ENCODE measurements at regions not wholly inside any gene's neighbourhood (a gene's known extent, or its start where the extent isn't known, plus 50 kb on each side); places are given as distances from the start of the nearest gene placed in this dataset.

DNA sequence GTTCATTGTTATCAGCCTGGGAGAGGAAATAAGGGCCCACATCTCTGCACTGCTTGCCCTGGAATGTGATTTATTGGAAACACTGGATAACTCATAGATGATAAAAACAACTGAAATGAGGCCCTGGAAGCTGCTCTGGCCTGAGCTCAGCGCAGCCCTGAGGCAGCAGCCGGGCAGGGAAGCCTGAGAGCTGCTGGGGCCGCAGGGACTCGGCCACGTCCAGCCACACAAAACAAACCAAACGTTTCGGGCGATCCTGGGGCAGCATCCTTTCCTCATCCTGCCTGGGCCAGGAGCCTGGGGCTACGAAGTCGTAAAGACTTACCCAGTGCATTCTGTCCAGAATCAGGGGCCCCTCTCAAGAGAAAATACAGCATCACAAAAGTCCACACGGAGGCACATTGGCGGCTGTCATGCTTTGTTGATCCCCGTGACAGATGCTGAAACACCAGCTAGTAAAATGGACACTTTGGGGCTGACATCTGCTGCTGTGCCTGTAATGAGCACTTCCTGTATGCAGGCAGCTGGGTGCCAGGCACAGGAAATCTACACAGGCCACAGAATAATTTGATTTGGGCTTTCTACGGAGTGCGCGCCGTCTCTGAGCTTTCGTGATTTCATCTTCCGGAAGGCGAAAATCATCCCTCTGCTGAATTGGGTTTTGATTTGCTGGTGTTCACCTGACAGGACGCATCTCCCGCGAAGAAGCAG lies 250.6 kb downstream of the EIPR1 start:
- Histone ChIP-seq H3K27me3 (ENCODE audit: insufficient read depth, low read length) (no peaks in the 10 kb centered on the region), H3K79me2 (ENCODE audit: insufficient read depth, low read length) (no peaks in the 10 kb centered on the region), H2AFZ (ENCODE audit: low read length) (no peak overlapping the region), H3K9me3 (ENCODE audit: low read length) (no peaks in the 10 kb centered on the region), H3K9ac (ENCODE audit: low read length) (peak overlapping the region; percentile 4; the same call in 1 of the 2 replicates), H3K36me3 (ENCODE audit: insufficient read depth, low read length) (peaks cover 9% of the 10 kb centered on the region), H3K27ac (ENCODE audit: low read depth, low read length, poor library complexity, severe bottlenecking) (peak overlapping the region; percentile 56), H3K4me2 (ENCODE audit: low read length) (peak overlapping the region; percentile 45), H3K4me1 (ENCODE audit: insufficient read depth, low read length, severe bottlenecking) (peaks cover 47% of the 10 kb centered on the region), H3K9me2 (ENCODE audit: low read depth, low read length) (no peaks in the 10 kb centered on the region), H4K20me1 (ENCODE audit: insufficient read depth, low read length) (no peaks in the 10 kb centered on the region), H3K4me3 (ENCODE audit: low read depth, low read length, poor library complexity, severe bottlenecking) (peak overlapping the region; percentile 13), H3F3A (ENCODE audit: insufficient read depth, low read length) (no peaks in the 10 kb centered on the region)
- no peak for TF ChIP-seq EZH2 (IDR thresholded peaks at IDR 0.05; ENCODE audit: borderline replicate concordance, low read length)
- TF ChIP-seq, protein P1, sequence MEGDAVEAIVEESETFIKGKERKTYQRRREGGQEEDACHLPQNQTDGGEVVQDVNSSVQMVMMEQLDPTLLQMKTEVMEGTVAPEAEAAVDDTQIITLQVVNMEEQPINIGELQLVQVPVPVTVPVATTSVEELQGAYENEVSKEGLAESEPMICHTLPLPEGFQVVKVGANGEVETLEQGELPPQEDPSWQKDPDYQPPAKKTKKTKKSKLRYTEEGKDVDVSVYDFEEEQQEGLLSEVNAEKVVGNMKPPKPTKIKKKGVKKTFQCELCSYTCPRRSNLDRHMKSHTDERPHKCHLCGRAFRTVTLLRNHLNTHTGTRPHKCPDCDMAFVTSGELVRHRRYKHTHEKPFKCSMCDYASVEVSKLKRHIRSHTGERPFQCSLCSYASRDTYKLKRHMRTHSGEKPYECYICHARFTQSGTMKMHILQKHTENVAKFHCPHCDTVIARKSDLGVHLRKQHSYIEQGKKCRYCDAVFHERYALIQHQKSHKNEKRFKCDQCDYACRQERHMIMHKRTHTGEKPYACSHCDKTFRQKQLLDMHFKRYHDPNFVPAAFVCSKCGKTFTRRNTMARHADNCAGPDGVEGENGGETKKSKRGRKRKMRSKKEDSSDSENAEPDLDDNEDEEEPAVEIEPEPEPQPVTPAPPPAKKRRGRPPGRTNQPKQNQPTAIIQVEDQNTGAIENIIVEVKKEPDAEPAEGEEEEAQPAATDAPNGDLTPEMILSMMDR (IDR thresholded peaks at IDR 0.05; ENCODE audit: low read length) = no peak

DNA sequence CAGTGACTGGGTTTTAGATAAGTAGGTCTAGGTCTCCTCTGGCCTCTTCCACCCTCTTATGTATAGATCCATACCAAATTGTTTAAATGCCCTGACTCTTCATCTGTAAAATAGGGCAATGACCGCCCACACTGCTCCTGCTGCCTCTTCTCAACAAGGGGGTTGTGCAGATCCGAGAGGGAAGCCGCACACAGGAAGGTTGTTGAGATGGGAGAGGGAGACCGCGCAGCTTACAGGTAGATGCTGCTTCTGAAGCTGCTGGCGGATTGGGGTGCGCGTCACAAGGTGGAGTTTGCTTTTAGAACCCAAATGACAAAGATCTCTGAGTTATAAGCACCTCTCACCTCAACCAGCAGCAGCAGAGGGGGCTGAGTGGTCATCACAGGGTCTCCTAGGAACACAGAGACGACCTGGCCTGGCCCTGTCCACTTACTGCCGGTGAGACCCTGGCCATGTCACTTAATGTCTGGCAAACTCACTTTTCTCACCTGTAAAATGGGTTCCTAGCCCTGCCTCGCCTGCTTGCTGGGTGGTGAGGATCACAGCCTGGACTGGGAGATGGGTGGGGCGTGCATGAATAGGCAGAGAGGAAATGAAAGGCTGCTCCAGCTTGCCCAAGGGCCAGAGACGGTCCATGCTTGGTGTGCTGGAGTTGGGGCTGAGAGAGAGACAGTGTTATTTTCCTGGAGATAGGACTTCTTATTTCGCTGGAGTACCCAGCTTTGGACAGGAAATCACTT lies 251.3 kb downstream of the EIPR1 start:
- Histone ChIP-seq H3K4me2 (ENCODE audit: low read length) (no peak overlapping the region), H4K20me1 (ENCODE audit: insufficient read depth, low read length) (no peaks in the 10 kb centered on the region), H3K9me3 (ENCODE audit: low read length) (no peaks in the 10 kb centered on the region), H3K9me2 (ENCODE audit: low read depth, low read length) (no peaks in the 10 kb centered on the region), H3K27me3 (ENCODE audit: insufficient read depth, low read length) (no peaks in the 10 kb centered on the region), H3K4me1 (ENCODE audit: insufficient read depth, low read length, severe bottlenecking) (peaks cover 44% of the 10 kb centered on the region), H3F3A (ENCODE audit: insufficient read depth, low read length) (no peaks in the 10 kb centered on the region), H2AFZ (ENCODE audit: low read length) (no peak overlapping the region), H3K9ac (ENCODE audit: low read length) (no peak overlapping the region; the same call in 1 of the 2 replicates), H3K36me3 (ENCODE audit: insufficient read depth, low read length) (peaks cover 14% of the 10 kb centered on the region), H3K27ac (ENCODE audit: low read depth, low read length, poor library complexity, severe bottlenecking) (peak overlapping the region; percentile 56), H3K4me3 (ENCODE audit: low read depth, low read length, poor library complexity, severe bottlenecking) (no peak overlapping the region), H3K79me2 (ENCODE audit: insufficient read depth, low read length) (no peaks in the 10 kb centered on the region)
- no peak for TF ChIP-seq EZH2 (IDR thresholded peaks at IDR 0.05; ENCODE audit: borderline replicate concordance, low read length)
- TF ChIP-seq, protein P1 (IDR thresholded peaks at IDR 0.05; ENCODE audit: low read length) = no peak

DNA sequence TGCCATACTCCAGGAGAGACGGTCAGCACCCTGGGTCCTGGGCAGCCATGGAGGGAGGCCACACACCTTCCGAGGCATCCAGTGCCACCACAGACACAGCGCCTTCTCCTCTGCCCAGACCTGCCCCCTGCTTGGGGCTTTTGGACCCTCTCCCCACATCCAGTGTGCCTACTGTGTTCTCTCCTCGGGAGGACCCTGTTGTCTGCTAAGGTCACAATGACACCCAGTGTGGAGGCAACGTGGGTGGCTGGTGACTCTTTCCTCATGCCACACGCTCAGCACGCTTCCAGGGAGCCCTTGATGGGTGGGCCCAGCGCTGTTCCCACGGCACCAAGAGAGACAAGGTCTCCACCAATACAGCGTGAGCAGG lies 251.9 kb downstream of the EIPR1 start:
- Histone ChIP-seq H3F3A (ENCODE audit: insufficient read depth, low read length) (no peaks in the 10 kb centered on the region), H3K79me2 (ENCODE audit: insufficient read depth, low read length) (no peaks in the 10 kb centered on the region), H3K4me3 (ENCODE audit: low read depth, low read length, poor library complexity, severe bottlenecking) (no peak overlapping the region), H3K4me1 (ENCODE audit: insufficient read depth, low read length, severe bottlenecking) (peaks cover 38% of the 10 kb centered on the region), H2AFZ (ENCODE audit: low read length) (no peak overlapping the region), H3K36me3 (ENCODE audit: insufficient read depth, low read length) (peaks cover 18% of the 10 kb centered on the region), H3K27ac (ENCODE audit: low read depth, low read length, poor library complexity, severe bottlenecking) (no peak overlapping the region), H3K9ac (ENCODE audit: low read length) (no peak overlapping the region), H3K27me3 (ENCODE audit: insufficient read depth, low read length) (no peaks in the 10 kb centered on the region), H3K9me2 (ENCODE audit: low read depth, low read length) (no peaks in the 10 kb centered on the region), H3K9me3 (ENCODE audit: low read length) (no peaks in the 10 kb centered on the region), H4K20me1 (ENCODE audit: insufficient read depth, low read length) (no peaks in the 10 kb centered on the region), H3K4me2 (ENCODE audit: low read length) (no peak overlapping the region)
- TF ChIP-seq, protein P1 (IDR thresholded peaks at IDR 0.05; ENCODE audit: low read length) = no peak
- no peak for TF ChIP-seq EZH2 (IDR thresholded peaks at IDR 0.05; ENCODE audit: borderline replicate concordance, low read length)
